A549 (cell line): ENCODE measurements at regions not wholly inside any gene's neighbourhood (a gene's known extent, or its start where the extent isn't known, plus 50 kb on each side); places are given as distances from the start of the nearest gene placed in this dataset.

ENCODE experiments used
- ATAC-seq, 2 experiments: fragments of 200-7000 bp in 1 of 2; fragments of >200 bp in 1 of 2; cut with Nextera tagmentation in 1 of 2; cut with Tn5 transposase in 1 of 2; 3 replicates each; pipeline versions ENCODE4 v1.8.0 to v1.9.1; 2018 to 2020; ENCODE audit warnings: mild to moderate bottlenecking in 1 of 2, moderate library complexity in 1 of 2
- CTCF ChIA-PET: fragments of 300-600 bp; sonication (Branson Sonifier 250); formaldehyde crosslinking; extraction: SDS; loops from one replicate; lab custom pipeline; 2021; ENCODE audit warnings: antibody characterized with exemption, inconsistent platforms; lab: Yijun Ruan, JAX
- POLR2A ChIA-PET: fragments of 350-600 bp; formaldehyde crosslinking; extraction: SDS; loops from one replicate; lab custom pipeline; 2021; ENCODE audit warnings: antibody characterized with exemption, inconsistent platforms; lab: Yijun Ruan, JAX
- DNase-seq, 2 experiments: peaks; one replicate each; pipeline versions ENCODE4 v3.0.0 to v3.0.0-alpha.2; 2011 to 2016; ENCODE audit warnings: low read depth in 1 of 2, low spot score in 1 of 2
- FAIRE-seq: peaks from 2 replicates; lab custom pipeline; 2011; peaks lifted over from hg19 to GRCh38; lab: Jason Lieb, UNC
- H3K27ac ChIP-seq, 2 experiments: fragments of >200 bp; sonication (Bioruptor Twin); formaldehyde crosslinking; 3 replicates each; pipeline ENCODE4 v1.5.1; 2016 to 2017
- H3K4me1 ChIP-seq: fragments of >200 bp; sonication (Bioruptor Twin); formaldehyde crosslinking; 3 replicates; pipeline ENCODE4 v1.6.1; 2016
- H3K4me2 ChIP-seq: fragments of >200 bp; sonication (Bioruptor Twin); formaldehyde crosslinking; 3 replicates; pipeline ENCODE4 v1.6.1; 2016
- H3K4me3 ChIP-seq: fragments of >200 bp; sonication (Bioruptor Twin); formaldehyde crosslinking; 3 replicates; pipeline ENCODE4 v1.5.1; 2016
- H3K9me3 ChIP-seq: fragments of >200 bp; sonication (Bioruptor Twin); formaldehyde crosslinking; 3 replicates; pipeline ENCODE4 v1.6.1; 2016
- BHLHE40 ChIP-seq: IDR thresholded peaks from 2 replicates; pipeline ENCODE4 v1.6.1; 2012; ENCODE audit warnings: low read depth, low read length, inconsistent platforms
- CBX2 ChIP-seq: fragments of 200-600 bp; sonication (generic); IDR thresholded peaks from 2 replicates; pipeline ENCODE4 v1.6.1; 2016; ENCODE audit warnings: low read depth, mild to moderate bottlenecking, borderline replicate concordance
- CHD2 ChIP-seq: fragments of 150-350 bp; IDR thresholded peaks from 2 replicates; pipeline ENCODE4 v1.6.1; 2014; ENCODE audit warnings: low read length; ENCODE audit not compliant: partially characterized antibody
- E2F6 ChIP-seq: IDR thresholded peaks from 2 replicates; pipeline ENCODE4 v1.6.1; 2012; ENCODE audit warnings: low read depth, borderline replicate concordance
- HEYL ChIP-seq: fragments of 250-450 bp; sonication (Bioruptor Pico); IDR thresholded peaks from 2 replicates; pipeline ENCODE4 v1.8.0; 2021; ENCODE audit warnings: mild to moderate bottlenecking, moderate library complexity
- HMGXB4 ChIP-seq: fragments of 250-450 bp; sonication (Bioruptor Pico); IDR thresholded peaks from 2 replicates; pipeline ENCODE4 v1.5.0; 2021; ENCODE audit warnings: mild to moderate bottlenecking, moderate library complexity, borderline replicate concordance
- HOXB13 ChIP-seq: fragments of 250-450 bp; sonication (Bioruptor Pico); IDR thresholded peaks from 2 replicates; pipeline ENCODE4 v1.5.0; 2020; ENCODE audit warnings: low read depth, mild to moderate bottlenecking, moderate library complexity
- KDM5A ChIP-seq: fragments of 200-600 bp; sonication (generic); IDR thresholded peaks from 2 replicates; pipeline ENCODE4 v1.6.1; 2016; ENCODE audit warnings: antibody characterized with exemption, mild to moderate bottlenecking
- MAFK ChIP-seq: fragments of 450-650 bp; IDR thresholded peaks from 2 replicates; pipeline ENCODE4 v1.6.1; 2014; ENCODE audit not compliant: partially characterized antibody
- MYC ChIP-seq: IDR thresholded peaks from 2 replicates; pipeline ENCODE4 v1.6.1; 2012; ENCODE audit warnings: mild to moderate bottlenecking, inconsistent platforms, low read length, improper control_type of control experiment, borderline replicate concordance
- NFE2L2 ChIP-seq: fragments of 150-350 bp; conservative IDR thresholded peaks from 2 replicates; pipeline ENCODE4 v1.6.1; 2014; ENCODE audit warnings: low read length
- PHF8 ChIP-seq: fragments of 200-600 bp; sonication (generic); IDR thresholded peaks from 2 replicates; pipeline ENCODE4 v1.6.1; 2016; ENCODE audit warnings: low read depth, mild to moderate bottlenecking, antibody characterized with exemption, moderate library complexity, borderline replicate concordance
- RARB ChIP-seq: fragments of 250-450 bp; sonication (Bioruptor Pico); IDR thresholded peaks from 2 replicates; pipeline ENCODE4 v1.8.0; 2021; ENCODE audit warnings: mild to moderate bottlenecking, moderate library complexity
- SREBF2 ChIP-seq: fragments of 450-650 bp; IDR thresholded peaks from 2 replicates; pipeline ENCODE4 v1.6.1; 2014; ENCODE audit warnings: mild to moderate bottlenecking, moderate library complexity
- USF2 ChIP-seq: fragments of 450-650 bp; IDR thresholded peaks from 2 replicates; pipeline ENCODE4 v1.6.1; 2014; ENCODE audit warnings: antibody characterized with exemption
- ZFP36 ChIP-seq: fragments of 450-650 bp; IDR thresholded peaks from 2 replicates; pipeline ENCODE4 v1.6.1; 2014; ENCODE audit warnings: borderline replicate concordance; ENCODE audit not compliant: partially characterized antibody
- WGBS: methylation state at CpG from one replicate; pipeline ENCODE4 v1.1.6; 2017; ENCODE audit errors: missing lambda C conversion rate; 5-methylcytosine and 5-hydroxymethylcytosine counted together
- TF ChIP-seq, protein P1 (sequence below): fragments of >200 bp; sonication (Bioruptor Twin); formaldehyde crosslinking; IDR thresholded peaks from 3 replicates; pipeline ENCODE4 v1.6.1; 2016
- TF ChIP-seq, protein P2 (sequence below): fragments of 200-600 bp; sonication (generic); IDR thresholded peaks from 2 replicates; pipeline ENCODE4 v1.6.1; 2016; ENCODE audit warnings: antibody characterized with exemption, mild to moderate bottlenecking, moderate library complexity

DNA sequence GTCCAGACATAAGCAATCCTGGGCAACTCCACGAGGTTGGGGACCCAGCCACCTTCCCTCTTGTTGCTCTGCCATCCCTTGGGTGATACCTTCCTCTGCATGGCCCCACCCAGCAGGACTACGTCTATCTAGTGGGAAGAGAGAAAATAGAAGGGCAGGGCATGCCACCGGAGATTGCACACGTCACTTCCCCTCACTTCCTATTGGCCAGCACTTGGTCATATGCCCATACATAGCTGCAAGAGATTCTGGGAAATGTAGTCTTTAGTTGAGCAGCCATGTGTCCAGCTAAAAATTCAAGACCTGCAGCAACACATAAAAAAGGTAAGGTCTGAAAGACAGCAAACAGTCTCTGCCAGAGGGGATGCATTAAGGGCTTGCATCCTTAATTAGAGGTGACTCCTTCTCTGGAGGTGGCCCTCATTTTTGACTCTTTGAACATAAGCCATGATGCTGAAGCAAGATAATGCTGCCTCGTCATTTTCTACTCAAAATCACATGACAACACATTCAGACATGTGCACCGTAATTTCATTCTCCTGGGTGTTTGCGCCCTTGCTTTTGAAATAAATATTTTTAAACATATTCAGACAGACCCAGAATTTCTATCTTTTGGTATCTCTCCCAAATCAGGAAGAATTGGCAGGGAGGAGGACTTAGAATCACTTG lies 91.8 kb upstream of the PWP1 start (continued):
- TF ChIP-seq E2F6, result no peak
- no peak for TF ChIP-seq MYC
- TF ChIP-seq HMGXB4 (CRISPR knock-in tag), result no peak
- no peak for TF ChIP-seq ZFP36
- TF ChIP-seq HOXB13 (CRISPR knock-in tag), result no peak
- TF ChIP-seq USF2, result peak; percentile 65
- TF ChIP-seq NFE2L2, result no peak
- TF ChIP-seq MAFK, result peak; percentile 89
- TF ChIP-seq, protein P1, sequence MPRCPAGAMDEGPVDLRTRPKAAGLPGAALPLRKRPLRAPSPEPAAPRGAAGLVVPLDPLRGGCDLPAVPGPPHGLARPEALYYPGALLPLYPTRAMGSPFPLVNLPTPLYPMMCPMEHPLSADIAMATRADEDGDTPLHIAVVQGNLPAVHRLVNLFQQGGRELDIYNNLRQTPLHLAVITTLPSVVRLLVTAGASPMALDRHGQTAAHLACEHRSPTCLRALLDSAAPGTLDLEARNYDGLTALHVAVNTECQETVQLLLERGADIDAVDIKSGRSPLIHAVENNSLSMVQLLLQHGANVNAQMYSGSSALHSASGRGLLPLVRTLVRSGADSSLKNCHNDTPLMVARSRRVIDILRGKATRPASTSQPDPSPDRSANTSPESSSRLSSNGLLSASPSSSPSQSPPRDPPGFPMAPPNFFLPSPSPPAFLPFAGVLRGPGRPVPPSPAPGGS, result no peak
- no peak for TF ChIP-seq HEYL
- TF ChIP-seq RARB, result no peak
- no peak for TF ChIP-seq BHLHE40

DNA sequence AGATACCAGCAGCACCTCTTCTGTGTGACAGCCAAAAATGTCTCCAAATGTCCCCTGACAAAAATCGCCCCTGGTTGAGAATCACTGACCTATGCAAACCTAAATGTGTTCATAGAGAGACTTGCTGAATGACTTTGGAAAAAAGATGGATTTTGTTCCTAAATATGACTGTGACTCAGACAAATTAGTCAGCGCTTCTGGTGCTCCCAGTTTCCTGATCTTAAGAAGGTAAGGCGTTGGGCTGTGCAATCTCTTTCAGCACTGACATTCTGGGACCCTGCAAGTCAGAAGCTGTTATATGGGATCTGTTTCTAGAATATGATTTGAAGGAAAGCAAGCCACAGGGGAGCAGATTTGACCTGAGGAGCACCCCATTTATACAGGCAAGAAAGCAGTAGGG lies 90.6 kb upstream of the PWP1 start:
- H3K9me3 ChIP-seq, result peaks cover 16% of the 10 kb centered on the region
- H3K4me1 ChIP-seq, result no peaks in the 10 kb centered on the region; the same call in 2 of the 3 replicates
- no peak for TF ChIP-seq KDM5A
- TF ChIP-seq, protein P2, sequence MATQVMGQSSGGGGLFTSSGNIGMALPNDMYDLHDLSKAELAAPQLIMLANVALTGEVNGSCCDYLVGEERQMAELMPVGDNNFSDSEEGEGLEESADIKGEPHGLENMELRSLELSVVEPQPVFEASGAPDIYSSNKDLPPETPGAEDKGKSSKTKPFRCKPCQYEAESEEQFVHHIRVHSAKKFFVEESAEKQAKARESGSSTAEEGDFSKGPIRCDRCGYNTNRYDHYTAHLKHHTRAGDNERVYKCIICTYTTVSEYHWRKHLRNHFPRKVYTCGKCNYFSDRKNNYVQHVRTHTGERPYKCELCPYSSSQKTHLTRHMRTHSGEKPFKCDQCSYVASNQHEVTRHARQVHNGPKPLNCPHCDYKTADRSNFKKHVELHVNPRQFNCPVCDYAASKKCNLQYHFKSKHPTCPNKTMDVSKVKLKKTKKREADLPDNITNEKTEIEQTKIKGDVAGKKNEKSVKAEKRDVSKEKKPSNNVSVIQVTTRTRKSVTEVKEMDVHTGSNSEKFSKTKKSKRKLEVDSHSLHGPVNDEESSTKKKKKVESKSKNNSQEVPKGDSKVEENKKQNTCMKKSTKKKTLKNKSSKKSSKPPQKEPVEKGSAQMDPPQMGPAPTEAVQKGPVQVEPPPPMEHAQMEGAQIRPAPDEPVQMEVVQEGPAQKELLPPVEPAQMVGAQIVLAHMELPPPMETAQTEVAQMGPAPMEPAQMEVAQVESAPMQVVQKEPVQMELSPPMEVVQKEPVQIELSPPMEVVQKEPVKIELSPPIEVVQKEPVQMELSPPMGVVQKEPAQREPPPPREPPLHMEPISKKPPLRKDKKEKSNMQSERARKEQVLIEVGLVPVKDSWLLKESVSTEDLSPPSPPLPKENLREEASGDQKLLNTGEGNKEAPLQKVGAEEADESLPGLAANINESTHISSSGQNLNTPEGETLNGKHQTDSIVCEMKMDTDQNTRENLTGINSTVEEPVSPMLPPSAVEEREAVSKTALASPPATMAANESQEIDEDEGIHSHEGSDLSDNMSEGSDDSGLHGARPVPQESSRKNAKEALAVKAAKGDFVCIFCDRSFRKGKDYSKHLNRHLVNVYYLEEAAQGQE, result no peak
- TF ChIP-seq HMGXB4 (CRISPR knock-in tag), result no peak
- no peak for TF ChIP-seq MYC
- TF ChIP-seq CHD2, result no peak
- TF ChIP-seq NFE2L2, result no peak
- TF ChIP-seq, protein P1, result no peak
- TF ChIP-seq PHF8, result no peak
- TF ChIP-seq SREBF2, result no peak
- TF ChIP-seq CBX2, result no peak
- no peak for DNase-seq
- H3K27ac ChIP-seq, result no peak overlapping the region
- ChIA-PET POLR2A (no interaction called here), CTCF (interaction anchor here (1.5 to 2.7 kb wide), 2 partner anchors 12 to 14 kb away, joined by 3 to 10 read pairs; no protein-coding TSS in a partner anchor)
- no peak for ATAC-seq
- no peak for FAIRE-seq
- WGBS, result 79% methylated on average over 3 of the region's 3 CpGs
- no peak overlapping the region for H3K4me2 ChIP-seq
- no peak overlapping the region for H3K4me3 ChIP-seq
